Astrocyte of the hippocampus (primary cell): ENCODE measurements at regions not wholly inside any gene's neighbourhood (a gene's known extent, or its start where the extent isn't known, plus 50 kb on each side); places are given as distances from the start of the nearest gene placed in this dataset.
"Not testable (repeated sequence)": the region's sequence is repeated elsewhere in the genome, so short reads cannot be mapped to it uniquely, and the experiment has no call there.

ENCODE experiments used
- DNase-seq: peaks from one replicate; pipeline ENCODE4 v3.0.0; 2011; ENCODE audit warnings: low read depth, low spot score

- DNase-seq: no peak
Observed at GRCh38 chr1:190667914-190668313, 190.2 kb upstream of the BRINP3 start.

GRCh38 chr1:190679044-190679443 lies 201.4 kb upstream of the BRINP3 start:
- peak; percentile 5 for DNase-seq

- no peak for DNase-seq
Observed at GRCh38 chr1:190679454-190679853, 201.8 kb upstream of the BRINP3 start.

GRCh38 chr1:190679983-190680382 lies 202.3 kb upstream of the BRINP3 start:
- no peak for DNase-seq

GRCh38 chr1:190685676-190686075 lies 208.0 kb upstream of the BRINP3 start:
- no peak for DNase-seq

- DNase-seq: no peak
Observed at GRCh38 chr1:190688096-190688495, 210.4 kb upstream of the BRINP3 start.

- not testable (repeated sequence) for DNase-seq
Observed at GRCh38 chr1:190698488-190698887, 220.8 kb upstream of the BRINP3 start.

- no peak for DNase-seq
Observed at GRCh38 chr1:190699165-190699564, 221.5 kb upstream of the BRINP3 start.

GRCh38 chr1:190708418-190709057 lies 230.9 kb upstream of the BRINP3 start:
- DNase-seq: no peak

- DNase-seq: no peak
Observed at GRCh38 chr1:190711069-190711468, 233.4 kb upstream of the BRINP3 start.

GRCh38 chr1:190717055-190717454 lies 239.4 kb upstream of the BRINP3 start:
- DNase-seq: no peak

- DNase-seq: no peak
Observed at GRCh38 chr1:190736971-190737590, 259.4 kb upstream of the BRINP3 start.

GRCh38 chr1:190738317-190738716 lies 260.7 kb upstream of the BRINP3 start:
- DNase-seq: no peak

- DNase-seq: no peak
Observed at GRCh38 chr1:190739926-190740325, 262.3 kb upstream of the BRINP3 start.

GRCh38 chr1:190747704-190748103 lies 270.0 kb upstream of the BRINP3 start:
- peak; percentile 35 for DNase-seq

GRCh38 chr1:190752131-190752530 lies 274.5 kb upstream of the BRINP3 start:
- no peak for DNase-seq

- DNase-seq: peak; percentile 5
Observed at GRCh38 chr1:190754666-190755065, 277.0 kb upstream of the BRINP3 start.

GRCh38 chr1:190759807-190760206 lies 282.1 kb upstream of the BRINP3 start:
- no peak for DNase-seq

GRCh38 chr1:190762325-190762724 lies 284.7 kb upstream of the BRINP3 start:
- no peak for DNase-seq

- DNase-seq: no peak
Observed at GRCh38 chr1:190792873-190793272, 315.2 kb upstream of the BRINP3 start.

- no peak for DNase-seq
Observed at GRCh38 chr1:190807629-190808028, 330.0 kb upstream of the BRINP3 start.

- no peak for DNase-seq
Observed at GRCh38 chr1:190808035-190808434, 330.4 kb upstream of the BRINP3 start.

- no peak for DNase-seq
Observed at GRCh38 chr1:190809312-190809711, 331.6 kb upstream of the BRINP3 start.

- no peak for DNase-seq
Observed at GRCh38 chr1:190812996-190813395, 335.3 kb upstream of the BRINP3 start.
